IMR-90 (cell line): ENCODE measurements at regions not wholly inside any gene's neighbourhood (a gene's known extent, or its start where the extent isn't known, plus 50 kb on each side); places are given as distances from the start of the nearest gene placed in this dataset.
A peak's percentile ranks its signal among the peaks of the same experiment; 100 is the strongest.

Experiments used
- ATAC-seq: fragments of 200-7000 bp; cut with Tn5 transposase; 2 replicates; pipeline ENCODE4 v1.9.1; 2020; ENCODE audit warnings: low read depth, mild to moderate bottlenecking, moderate library complexity
- BruUV-seq: library from RNA; stranded (reverse); fragments of 400-500 nt; replicated peaks from 2 replicates; lab custom pipeline; 2021; lab: Mats Ljungman, UMichigan
- CTCF ChIA-PET: fragments of 300-600 bp; formaldehyde crosslinking; extraction: SDS; loops from one replicate; lab custom pipeline; 2021; ENCODE audit warnings: antibody characterized with exemption; lab: Yijun Ruan, JAX
- POLR2A ChIA-PET: fragments of 300-600 bp; sonication (Branson Sonifier 250); formaldehyde crosslinking; loops from one replicate; lab custom pipeline; 2022; ENCODE audit warnings: antibody characterized with exemption; ENCODE audit not compliant: unreplicated experiment; lab: Charles Lee
- DNase-seq: peaks from one replicate; pipeline ENCODE4 v3.0.0; 2013
- H2AFZ ChIP-seq: replicated peaks from 2 replicates; pipeline ENCODE3; 2013; ENCODE audit warnings: low read length, mild to moderate bottlenecking; ENCODE audit not compliant: poor library complexity
- H2AK5ac ChIP-seq: 2 replicates; pipeline ENCODE4 v1.6.1; 2013; ENCODE audit warnings: low read depth, low read length, inconsistent platforms
- H2AK9ac ChIP-seq: replicated peaks from 2 replicates; pipeline ENCODE3; 2013; ENCODE audit warnings: mild to moderate bottlenecking, low read depth, low read length, moderate library complexity; ENCODE audit not compliant: poor library complexity
- H2BK120ac ChIP-seq: 2 replicates; pipeline ENCODE4 v1.6.1; 2013; ENCODE audit warnings: low read depth, low read length, inconsistent platforms
- H2BK15ac ChIP-seq: 3 replicates; pipeline ENCODE4 v1.6.1; 2013; ENCODE audit warnings: low read depth, low read length, inconsistent platforms
- H2BK20ac ChIP-seq: 2 replicates; pipeline ENCODE4 v1.6.1; 2013; ENCODE audit warnings: low read depth, mild to moderate bottlenecking, inconsistent platforms, low read length, moderate library complexity
- H2BK5ac ChIP-seq: 2 replicates; pipeline ENCODE4 v1.6.1; 2013; ENCODE audit warnings: mild to moderate bottlenecking, low read depth, low read length, inconsistent platforms; ENCODE audit not compliant: poor library complexity, severe bottlenecking
- H3K14ac ChIP-seq: replicated peaks from 2 replicates; pipeline ENCODE4 v1.6.1; 2013; ENCODE audit warnings: low read depth, low read length, inconsistent platforms
- H3K18ac ChIP-seq: 2 replicates; pipeline ENCODE4 v1.6.1; 2013; ENCODE audit warnings: low read depth, low read length, control low read depth
- H3K23ac ChIP-seq: 2 replicates; pipeline ENCODE4 v1.6.1; 2013; ENCODE audit warnings: low read depth, low read length, inconsistent platforms
- H3K27ac ChIP-seq: 2 replicates; pipeline ENCODE4 v1.5.1; 2013; ENCODE audit warnings: mild to moderate bottlenecking, control low read depth, low read length; ENCODE audit not compliant: insufficient read depth
- H3K27me3 ChIP-seq: 2 replicates; pipeline ENCODE4 v1.6.1; 2013; ENCODE audit warnings: low read length; ENCODE audit not compliant: control insufficient read depth, insufficient read depth
- H3K36me3 ChIP-seq: 2 replicates; pipeline ENCODE4 v1.6.1; 2013; ENCODE audit warnings: low read length, mixed read lengths; ENCODE audit not compliant: control insufficient read depth, insufficient read depth
- H3K4ac ChIP-seq: 2 replicates; pipeline ENCODE4 v1.6.1; 2013; ENCODE audit warnings: low read depth, low read length, inconsistent platforms
- H3K4me1 ChIP-seq: 2 replicates; pipeline ENCODE4 v1.6.1; 2013; ENCODE audit warnings: low read length, mixed read lengths; ENCODE audit not compliant: control insufficient read depth, insufficient read depth
- H3K4me2 ChIP-seq: 2 replicates; pipeline ENCODE4 v1.6.1; 2013; ENCODE audit warnings: low read depth, mild to moderate bottlenecking, control low read depth, low read length, moderate library complexity
- H3K4me3 ChIP-seq: 2 replicates; pipeline ENCODE4 v1.5.1; 2013; ENCODE audit warnings: low read depth, mild to moderate bottlenecking, control low read depth, low read length, moderate library complexity; ENCODE audit not compliant: insufficient read depth
- H3K56ac ChIP-seq: 2 replicates; pipeline ENCODE4 v1.6.1; 2013; ENCODE audit warnings: low read length, inconsistent platforms; ENCODE audit not compliant: insufficient read depth; ENCODE audit errors: extremely low read depth
- H3K79me1 ChIP-seq, 2 experiments: 2 replicates each; pipeline ENCODE4 v1.6.1; 2013; ENCODE audit warnings: low read length in 2 of 2, inconsistent platforms in 1 of 2, low read depth in 1 of 2
- H3K9ac ChIP-seq: 2 replicates; pipeline ENCODE4 v1.6.1; 2013; ENCODE audit warnings: low read depth, low read length, control low read depth
- H3K9me1 ChIP-seq: 2 replicates; pipeline ENCODE4 v1.6.1; 2013; ENCODE audit warnings: low read length, inconsistent platforms; ENCODE audit not compliant: insufficient read depth
- H3K9me3 ChIP-seq: 2 replicates; pipeline ENCODE4 v1.6.1; 2013; ENCODE audit warnings: low read length; ENCODE audit not compliant: control insufficient read depth, insufficient read depth
- H4K20me1 ChIP-seq: 2 replicates; pipeline ENCODE4 v1.6.1; 2013; ENCODE audit warnings: low read length, inconsistent platforms; ENCODE audit not compliant: insufficient read depth
- H4K5ac ChIP-seq: 2 replicates; pipeline ENCODE4 v1.6.1; 2013; ENCODE audit warnings: mild to moderate bottlenecking, low read depth, low read length, control low read depth
- H4K8ac ChIP-seq, 2 experiments: 2 replicates each; pipeline ENCODE4 v1.6.1; 2013; ENCODE audit warnings: low read depth in 2 of 2, low read length in 2 of 2, control low read depth in 1 of 2, inconsistent platforms in 1 of 2
- H4K91ac ChIP-seq: 2 replicates; pipeline ENCODE4 v1.6.1; 2013; ENCODE audit warnings: low read depth, low read length, inconsistent platforms; ENCODE audit not compliant: insufficient read depth
- CEBPB ChIP-seq: IDR thresholded peaks from 2 replicates; pipeline ENCODE4 v1.6.1; 2012; ENCODE audit warnings: low read depth, low read length, improper control_type of control experiment
- POLR2A ChIP-seq: IDR thresholded peaks from 2 replicates; pipeline ENCODE4 v1.6.1; 2012; ENCODE audit warnings: mild to moderate bottlenecking, low read depth, low read length
- SMC3 ChIP-seq: fragments of 150-350 bp; IDR thresholded peaks from 2 replicates; pipeline ENCODE4 v1.6.1; 2016; ENCODE audit warnings: low read depth, mild to moderate bottlenecking, antibody characterized with exemption, low read length, moderate library complexity
- USF2 ChIP-seq: fragments of 150-350 bp; IDR thresholded peaks from 2 replicates; pipeline ENCODE4 v1.6.1; 2017; ENCODE audit warnings: mild to moderate bottlenecking, antibody characterized with exemption, low read length, low read depth
- WGBS, 2 experiments: methylation state at CpG; one replicate each; pipeline versions ENCODE4 v1.1.5 to v1.1.7; 2013; ENCODE audit warnings: missing lambda C conversion rate in 2 of 2; ENCODE audit not compliant: insufficient read length in 1 of 2; ENCODE audit errors: extremely low coverage in 2 of 2; 5-methylcytosine and 5-hydroxymethylcytosine counted together
- dilution Hi-C: fragments of 300-500 bp; cut with HindIII; formaldehyde crosslinking; loops from one replicate; pipeline ENCODE4 v1.14.3; 2018; ENCODE audit warnings: low sequenced_read_pairs; ENCODE audit not compliant: unreplicated experiment
- in situ Hi-C: fragments of 300-500 bp; cut with MboI; formaldehyde crosslinking; loops from 3 replicates; pipeline ENCODE4 v1.14.3; 2019; ENCODE audit warnings: low sequenced_read_pairs, inconsistent platforms, mixed read lengths
- intact Hi-C: fragments of 100-400 bp; cut with micrococcal nuclease; formaldehyde crosslinking; loops from 2 replicates; pipeline ENCODE4 v1.10.0; 2022

DNA sequence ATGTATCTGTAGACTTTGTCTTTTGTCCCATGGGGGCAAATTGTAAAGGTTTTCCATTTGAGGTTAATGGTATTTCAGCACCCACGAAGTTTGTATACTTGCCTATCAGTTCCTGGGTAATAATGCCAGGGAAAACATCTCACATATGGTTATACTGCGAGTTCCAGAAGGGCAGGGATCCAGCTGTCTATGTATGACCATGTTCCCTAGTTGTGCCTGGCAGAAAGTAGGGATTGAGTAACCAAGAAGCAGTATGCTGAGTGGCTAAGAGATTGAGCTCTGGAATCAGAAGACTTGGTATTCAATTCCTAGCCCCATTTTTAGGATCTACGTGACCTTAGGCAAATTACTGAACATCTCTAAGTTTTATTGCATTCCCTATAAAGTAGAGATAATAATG is 173.2 kb upstream of the PWP1 start:
- dilution Hi-C loops (no loop called here), in situ Hi-C loops (no loop called here), intact Hi-C loops (no loop called here)
- H3K9me3 ChIP-seq, result no peaks in the 10 kb centered on the region
- H3K9ac ChIP-seq, result no peak overlapping the region
- no peak overlapping the region for H3K4me3 ChIP-seq
- no peak overlapping the region for H2BK5ac ChIP-seq
- H2AK9ac ChIP-seq, result no peak overlapping the region
- no peaks in the 10 kb centered on the region; the same call in 1 of the 2 replicates for H3K9me1 ChIP-seq
- no peak overlapping the region for H4K91ac ChIP-seq
- H2BK20ac ChIP-seq, result no peak overlapping the region
- no CpG with 5 or more reads among the region's 3 CpGs for WGBS, 2 experiments
- H4K20me1 ChIP-seq, result no peaks in the 10 kb centered on the region
- H3K4me1 ChIP-seq, result peaks cover 4% of the 10 kb centered on the region; the same call in 1 of the 2 replicates
- H3K79me1 ChIP-seq, result no peaks in the 10 kb centered on the region
- ChIA-PET CTCF (no interaction called here), POLR2A (no interaction called here)
- H2BK120ac ChIP-seq, result no peak overlapping the region
- no peaks in the 10 kb centered on the region for H3K36me3 ChIP-seq
- peaks cover 4% of the 10 kb centered on the region; the same call in 1 of the 2 replicates for H3K27me3 ChIP-seq
- H3K56ac ChIP-seq, result no peak overlapping the region
- H3K4ac ChIP-seq, result no peak overlapping the region
- H4K8ac ChIP-seq, result no peak overlapping the region
- H3K14ac ChIP-seq, result no peak overlapping the region
- H4K5ac ChIP-seq, result no peak overlapping the region
- H3K4me2 ChIP-seq, result no peak overlapping the region
- no peak overlapping the region for H2AFZ ChIP-seq
- TF ChIP-seq SMC3, result no peak
- TF ChIP-seq USF2, result no peak
- no peak for TF ChIP-seq CEBPB
- TF ChIP-seq POLR2A, result no peak
- H2AK5ac ChIP-seq, result no peak overlapping the region
- no peak overlapping the region for H3K18ac ChIP-seq
- BruUV-seq, result no TSS peak
- H3K27ac ChIP-seq, result no peak overlapping the region
- DNase-seq (peak; percentile 13), ATAC-seq (no peak)
- no peak overlapping the region for H2BK15ac ChIP-seq
- H3K23ac ChIP-seq, result no peak overlapping the region
